ENCODE measurements at regions not wholly inside any gene's neighbourhood (a gene's known extent, or its start where the extent isn't known, plus 50 kb on each side); places are given as distances from the start of the nearest gene placed in this dataset.

DNA sequence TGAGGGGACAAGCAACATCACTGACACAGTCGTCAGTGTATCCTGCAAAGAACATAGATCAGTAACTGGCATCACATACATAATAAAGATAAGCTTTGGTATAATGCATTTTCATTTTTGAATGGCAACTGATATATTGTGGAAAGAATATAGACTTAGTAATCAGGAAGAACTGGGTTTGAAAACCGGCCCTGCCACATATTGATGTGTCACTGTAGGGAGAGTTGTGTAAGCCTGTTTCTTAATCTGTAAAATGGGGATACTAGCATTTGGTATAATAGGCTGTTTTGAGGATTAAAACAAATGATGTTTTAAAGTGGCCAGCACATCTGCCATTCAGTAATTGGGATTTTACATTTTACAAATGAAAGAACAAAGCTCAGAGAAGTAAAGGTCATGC lies 277.8 kb upstream of the CNTNAP5 start:
- TF ChIP-seq EP300 (IDR thresholded peaks at IDR 0.05; ENCODE audit: low read depth), result no peak
- TF ChIP-seq, protein P1, sequence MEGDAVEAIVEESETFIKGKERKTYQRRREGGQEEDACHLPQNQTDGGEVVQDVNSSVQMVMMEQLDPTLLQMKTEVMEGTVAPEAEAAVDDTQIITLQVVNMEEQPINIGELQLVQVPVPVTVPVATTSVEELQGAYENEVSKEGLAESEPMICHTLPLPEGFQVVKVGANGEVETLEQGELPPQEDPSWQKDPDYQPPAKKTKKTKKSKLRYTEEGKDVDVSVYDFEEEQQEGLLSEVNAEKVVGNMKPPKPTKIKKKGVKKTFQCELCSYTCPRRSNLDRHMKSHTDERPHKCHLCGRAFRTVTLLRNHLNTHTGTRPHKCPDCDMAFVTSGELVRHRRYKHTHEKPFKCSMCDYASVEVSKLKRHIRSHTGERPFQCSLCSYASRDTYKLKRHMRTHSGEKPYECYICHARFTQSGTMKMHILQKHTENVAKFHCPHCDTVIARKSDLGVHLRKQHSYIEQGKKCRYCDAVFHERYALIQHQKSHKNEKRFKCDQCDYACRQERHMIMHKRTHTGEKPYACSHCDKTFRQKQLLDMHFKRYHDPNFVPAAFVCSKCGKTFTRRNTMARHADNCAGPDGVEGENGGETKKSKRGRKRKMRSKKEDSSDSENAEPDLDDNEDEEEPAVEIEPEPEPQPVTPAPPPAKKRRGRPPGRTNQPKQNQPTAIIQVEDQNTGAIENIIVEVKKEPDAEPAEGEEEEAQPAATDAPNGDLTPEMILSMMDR (IDR thresholded peaks at IDR 0.05), result no peak
- no peak for TF ChIP-seq POLR2AphosphoS5 (IDR thresholded peaks at IDR 0.05)
